Panc1 (cell line): ENCODE measurements at regions not wholly inside any gene's neighbourhood (a gene's known extent, or its start where the extent isn't known, plus 50 kb on each side); places are given as distances from the start of the nearest gene placed in this dataset.

Experiments used
- ATAC-seq: fragments of 200-7000 bp; cut with Tn5 transposase; 2 replicates; pipeline ENCODE4 v1.9.1; 2020; ENCODE audit warnings: mild to moderate bottlenecking, moderate library complexity
- BruUV-seq: library from RNA; stranded (reverse); fragments of 400-500 nt; replicated peaks from 2 replicates; lab custom pipeline; 2021; lab: Mats Ljungman, UMichigan
- CTCF ChIA-PET: fragments of 300-600 bp; sonication (Branson Sonifier 250); formaldehyde crosslinking; loops from one replicate; lab custom pipeline; 2022; ENCODE audit warnings: antibody characterized with exemption; lab: Charles Lee
- POLR2A ChIA-PET: fragments of 300-600 bp; sonication (Branson Sonifier 250); formaldehyde crosslinking; loops from one replicate; lab custom pipeline; 2022; ENCODE audit warnings: antibody characterized with exemption; lab: Charles Lee
- DNase-seq: peaks from one replicate; pipeline ENCODE4 v3.0.0-alpha.2; 2010; ENCODE audit warnings: low read depth, low spot score
- H3K27ac ChIP-seq: 2 replicates; pipeline ENCODE4 v1.5.1; 2011; ENCODE audit warnings: mild to moderate bottlenecking, low read length, inconsistent platforms
- H3K27me3 ChIP-seq: fragments of 200-500 bp; sonication (Bioruptor generic); 2 replicates; pipeline ENCODE4 v1.6.0; 2014; ENCODE audit warnings: low read length, inconsistent platforms; ENCODE audit not compliant: control insufficient read depth, insufficient read depth
- H3K36me3 ChIP-seq: fragments of 200-500 bp; sonication (Bioruptor generic); 2 replicates; pipeline ENCODE4 v1.5.1; 2014; ENCODE audit warnings: inconsistent platforms, mild to moderate bottlenecking, low read length, moderate library complexity; ENCODE audit not compliant: control insufficient read depth, insufficient read depth
- H3K4me1 ChIP-seq: 2 replicates; pipeline ENCODE4 v1.5.1; 2011; ENCODE audit warnings: inconsistent platforms, mild to moderate bottlenecking, low read length, moderate library complexity; ENCODE audit not compliant: control insufficient read depth, insufficient read depth
- H3K4me3 ChIP-seq, 2 experiments: 2 replicates each; pipeline ENCODE4 v1.5.1; 2011 to 2012; ENCODE audit warnings: low read depth in 2 of 2, low read length in 2 of 2, mild to moderate bottlenecking in 2 of 2, inconsistent platforms in 1 of 2, moderate library complexity in 1 of 2
- H3K9me3 ChIP-seq: fragments of 200-500 bp; sonication (Bioruptor generic); 2 replicates; pipeline ENCODE4 v1.5.1; 2014; ENCODE audit warnings: low read depth, mild to moderate bottlenecking, inconsistent platforms, low read length, moderate library complexity; ENCODE audit not compliant: control insufficient read depth, insufficient read depth
- CTCF ChIP-seq: fragments of 450-650 bp; IDR thresholded peaks from 2 replicates; pipeline ENCODE4 v1.5.1; 2017; ENCODE audit warnings: mild to moderate bottlenecking
- POLR2AphosphoS5 ChIP-seq: IDR thresholded peaks from 2 replicates; pipeline ENCODE4 v1.6.1; 2012; ENCODE audit warnings: mild to moderate bottlenecking, low read depth, low read length, moderate library complexity
- REST ChIP-seq, 2 experiments: IDR thresholded peaks; 2 replicates each; pipeline ENCODE4 v1.6.1; 2011 to 2012; ENCODE audit warnings: low read depth in 2 of 2, control low read depth in 1 of 2, low read length in 1 of 2, mild to moderate bottlenecking in 1 of 2, moderate library complexity in 1 of 2; ENCODE audit not compliant: insufficient read depth in 1 of 2
- SIN3A ChIP-seq: IDR thresholded peaks from 2 replicates; pipeline ENCODE4 v1.6.1; 2012; ENCODE audit warnings: low read depth, mild to moderate bottlenecking, low read length, moderate library complexity, borderline replicate concordance; ENCODE audit not compliant: insufficient read depth
- TCF7L2 ChIP-seq: IDR thresholded peaks from 2 replicates; pipeline ENCODE4 v1.6.1; 2011; ENCODE audit warnings: mild to moderate bottlenecking, low read depth, low read length, inconsistent platforms
- in situ Hi-C: cut with HindIII; loops from 2 replicates; pipeline ENCODE4 v1.10.0; 2016; ENCODE audit warnings: low sequenced_read_pairs, low pct_unique_long_range_greater_than_20kb
- intact Hi-C: fragments of 100-400 bp; cut with micrococcal nuclease; formaldehyde crosslinking; loops from one replicate; pipeline ENCODE4 v1.10.0; 2022; ENCODE audit not compliant: unreplicated experiment

- no peaks in the 10 kb centered on the region for H3K36me3 ChIP-seq
- no TSS peak for BruUV-seq
- ATAC-seq (no peak), DNase-seq (no peak)
- no peaks in the 10 kb centered on the region for H3K9me3 ChIP-seq
- H3K27me3 ChIP-seq: no peaks in the 10 kb centered on the region
- in situ Hi-C loops: no loop called here
- CTCF ChIA-PET: no interaction called here
- no peak overlapping the region for H3K27ac ChIP-seq
- TF ChIP-seq SIN3A (no peak), REST (IDR thresholded peaks at IDR 0.05; ENCODE audit: insufficient read depth in 1 of 2, low read depth in 2 of 2, low read length in 1 of 2) (no peak), POLR2AphosphoS5 (no peak), TCF7L2 (no peak), CTCF (no peak)
- no peak overlapping the region for H3K4me3 ChIP-seq
- intact Hi-C loops: no loop called here
- POLR2A ChIA-PET: no interaction called here
- no peaks in the 10 kb centered on the region for H3K4me1 ChIP-seq
Measured at GRCh38 chrX:112536544-112536943, 143.2 kb downstream of the LHFPL1 start.

- no peak for ATAC-seq
- Histone ChIP-seq H3K9me3 (no peaks in the 10 kb centered on the region), H3K27ac (no peak overlapping the region), H3K4me3 (no peak overlapping the region), H3K4me1 (no peaks in the 10 kb centered on the region), H3K27me3 (no peaks in the 10 kb centered on the region), H3K36me3 (no peaks in the 10 kb centered on the region)
- DNase-seq: no peak
- intact Hi-C loops (no loop called here), in situ Hi-C loops (no loop called here)
- BruUV-seq: no TSS peak
- CTCF ChIA-PET: no interaction called here
- TF ChIP-seq SIN3A: no peak
- POLR2A ChIA-PET: no interaction called here
Measured at GRCh38 chrX:112527903-112528302, 151.8 kb downstream of the LHFPL1 start.

- in situ Hi-C loops: no loop called here
- H3K27me3 ChIP-seq: no peaks in the 10 kb centered on the region
- ATAC-seq: no peak
- H3K9me3 ChIP-seq: no peaks in the 10 kb centered on the region
- H3K27ac ChIP-seq: no peak overlapping the region
- no peaks in the 10 kb centered on the region for H3K36me3 ChIP-seq
- H3K4me1 ChIP-seq: no peaks in the 10 kb centered on the region
- CTCF ChIA-PET: no interaction called here
- no peak overlapping the region for H3K4me3 ChIP-seq
- TF ChIP-seq REST (IDR thresholded peaks at IDR 0.05; ENCODE audit: insufficient read depth in 1 of 2, low read depth in 2 of 2, low read length in 1 of 2) (no peak), CTCF (no peak), TCF7L2 (no peak), SIN3A (no peak), POLR2AphosphoS5 (no peak)
- DNase-seq: no peak
- no TSS peak for BruUV-seq
- intact Hi-C loops: no loop called here
- POLR2A ChIA-PET: interaction anchor here (0.6 kb wide), 1 partner anchor 52 kb away, joined by 4 read pairs; no protein-coding TSS in a partner anchor
Measured at GRCh38 chrX:112521676-112522075, 158.1 kb downstream of the LHFPL1 start.
